ENCODE measurements at regions not wholly inside any gene's neighbourhood (a gene's known extent, or its start where the extent isn't known, plus 50 kb on each side); places are given as distances from the start of the nearest gene placed in this dataset.

DNA sequence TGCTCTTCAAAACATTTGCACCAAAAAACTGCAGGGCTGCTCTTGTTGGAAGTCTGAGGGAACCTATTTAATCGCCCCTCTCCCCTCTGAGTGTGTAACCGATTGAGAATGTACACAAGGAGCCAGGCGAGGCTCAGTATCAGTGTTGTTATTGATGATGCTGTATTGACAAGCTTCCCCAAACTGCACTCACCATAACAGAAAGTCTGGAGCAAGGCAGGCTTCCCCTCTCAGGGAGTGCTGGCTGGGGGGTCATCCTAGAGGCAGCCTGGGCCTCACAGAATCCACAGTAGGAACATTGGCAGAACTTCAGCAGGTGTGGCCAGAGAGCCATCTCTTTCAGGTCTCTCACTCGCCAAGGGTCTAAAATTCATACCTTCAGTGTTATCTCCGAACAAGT is 58.1 kb upstream of the TUNAR start:
- H3K4me3 ChIP-seq (ENCODE audit: low read depth, low read length), result no peak overlapping the region
- TF ChIP-seq, protein P1, sequence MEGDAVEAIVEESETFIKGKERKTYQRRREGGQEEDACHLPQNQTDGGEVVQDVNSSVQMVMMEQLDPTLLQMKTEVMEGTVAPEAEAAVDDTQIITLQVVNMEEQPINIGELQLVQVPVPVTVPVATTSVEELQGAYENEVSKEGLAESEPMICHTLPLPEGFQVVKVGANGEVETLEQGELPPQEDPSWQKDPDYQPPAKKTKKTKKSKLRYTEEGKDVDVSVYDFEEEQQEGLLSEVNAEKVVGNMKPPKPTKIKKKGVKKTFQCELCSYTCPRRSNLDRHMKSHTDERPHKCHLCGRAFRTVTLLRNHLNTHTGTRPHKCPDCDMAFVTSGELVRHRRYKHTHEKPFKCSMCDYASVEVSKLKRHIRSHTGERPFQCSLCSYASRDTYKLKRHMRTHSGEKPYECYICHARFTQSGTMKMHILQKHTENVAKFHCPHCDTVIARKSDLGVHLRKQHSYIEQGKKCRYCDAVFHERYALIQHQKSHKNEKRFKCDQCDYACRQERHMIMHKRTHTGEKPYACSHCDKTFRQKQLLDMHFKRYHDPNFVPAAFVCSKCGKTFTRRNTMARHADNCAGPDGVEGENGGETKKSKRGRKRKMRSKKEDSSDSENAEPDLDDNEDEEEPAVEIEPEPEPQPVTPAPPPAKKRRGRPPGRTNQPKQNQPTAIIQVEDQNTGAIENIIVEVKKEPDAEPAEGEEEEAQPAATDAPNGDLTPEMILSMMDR (IDR thresholded peaks at IDR 0.05; ENCODE audit: borderline replicate concordance, insufficient read depth, low read depth, low read length), result no peak

DNA sequence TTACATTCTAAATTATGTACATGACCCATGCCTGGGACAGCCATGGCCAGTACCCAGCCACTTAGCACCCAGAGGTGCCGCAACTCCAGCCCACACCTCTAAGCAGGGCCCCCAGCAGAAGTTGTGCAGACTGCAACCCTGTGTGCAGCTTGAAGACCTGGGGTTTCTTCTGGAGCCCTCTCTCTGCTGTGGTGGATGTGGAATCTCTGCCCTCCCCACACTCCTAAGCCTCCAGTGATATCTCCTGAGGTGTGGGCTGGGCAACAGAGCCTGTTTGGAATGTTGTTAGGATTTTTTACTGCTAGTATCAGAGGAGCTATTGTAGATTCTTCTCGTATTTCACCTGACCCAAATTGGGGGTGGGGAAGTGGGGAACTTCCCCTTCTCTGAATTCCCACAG is 59.4 kb upstream of the TUNAR start:
- H3K4me3 ChIP-seq (ENCODE audit: low read depth, low read length), result no peak overlapping the region
- TF ChIP-seq, protein P1 (IDR thresholded peaks at IDR 0.05; ENCODE audit: borderline replicate concordance, insufficient read depth, low read depth, low read length), result no peak

DNA sequence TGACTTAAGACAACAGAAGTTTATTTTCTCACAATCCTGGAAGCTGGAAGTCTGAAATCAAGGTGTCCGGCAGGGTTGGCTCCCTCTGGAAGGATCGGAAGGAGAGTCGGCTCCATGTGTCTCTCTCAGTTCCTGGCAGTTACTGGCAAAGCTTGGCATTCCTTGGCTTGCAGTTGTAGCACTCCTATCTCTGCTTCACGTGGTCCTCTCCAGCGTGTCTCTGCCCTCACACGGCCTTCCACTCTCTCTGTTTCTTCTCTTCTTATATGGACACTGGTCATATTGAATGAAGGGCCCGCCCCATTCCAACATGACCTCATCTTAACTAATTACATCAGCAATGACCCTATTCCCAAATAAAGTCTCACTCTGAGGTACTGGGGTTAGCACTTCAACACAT is 60.1 kb upstream of the TUNAR start:
- no peak overlapping the region for H3K4me3 ChIP-seq (ENCODE audit: low read depth, low read length)
- TF ChIP-seq, protein P1 (IDR thresholded peaks at IDR 0.05; ENCODE audit: borderline replicate concordance, insufficient read depth, low read depth, low read length), result no peak

DNA sequence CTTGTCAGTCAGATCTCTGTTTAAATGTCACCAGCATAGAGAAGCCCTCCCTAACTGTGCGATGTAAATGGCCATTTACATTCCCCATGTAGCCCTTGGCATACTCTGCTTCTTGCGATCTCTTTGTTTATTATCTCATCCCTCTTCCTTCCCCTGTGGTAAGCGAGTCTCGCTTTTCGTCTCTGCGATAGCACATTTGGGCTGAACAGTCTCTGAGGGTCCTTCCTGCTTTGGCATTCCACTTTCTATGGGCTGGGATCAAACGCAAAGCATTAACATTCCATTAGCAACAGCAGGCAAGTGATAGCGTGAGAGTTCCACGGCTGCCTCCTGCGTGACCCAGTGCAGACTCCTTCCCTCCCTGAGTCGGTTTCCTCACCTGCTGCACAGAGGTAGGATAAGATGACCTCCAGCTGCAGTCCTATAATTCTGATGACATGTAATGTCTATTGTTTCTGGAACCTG is 61.4 kb upstream of the TUNAR start:
- no peak overlapping the region for H3K4me3 ChIP-seq (ENCODE audit: low read depth, low read length)
- TF ChIP-seq, protein P1 (IDR thresholded peaks at IDR 0.05; ENCODE audit: borderline replicate concordance, insufficient read depth, low read depth, low read length), result no peak

DNA sequence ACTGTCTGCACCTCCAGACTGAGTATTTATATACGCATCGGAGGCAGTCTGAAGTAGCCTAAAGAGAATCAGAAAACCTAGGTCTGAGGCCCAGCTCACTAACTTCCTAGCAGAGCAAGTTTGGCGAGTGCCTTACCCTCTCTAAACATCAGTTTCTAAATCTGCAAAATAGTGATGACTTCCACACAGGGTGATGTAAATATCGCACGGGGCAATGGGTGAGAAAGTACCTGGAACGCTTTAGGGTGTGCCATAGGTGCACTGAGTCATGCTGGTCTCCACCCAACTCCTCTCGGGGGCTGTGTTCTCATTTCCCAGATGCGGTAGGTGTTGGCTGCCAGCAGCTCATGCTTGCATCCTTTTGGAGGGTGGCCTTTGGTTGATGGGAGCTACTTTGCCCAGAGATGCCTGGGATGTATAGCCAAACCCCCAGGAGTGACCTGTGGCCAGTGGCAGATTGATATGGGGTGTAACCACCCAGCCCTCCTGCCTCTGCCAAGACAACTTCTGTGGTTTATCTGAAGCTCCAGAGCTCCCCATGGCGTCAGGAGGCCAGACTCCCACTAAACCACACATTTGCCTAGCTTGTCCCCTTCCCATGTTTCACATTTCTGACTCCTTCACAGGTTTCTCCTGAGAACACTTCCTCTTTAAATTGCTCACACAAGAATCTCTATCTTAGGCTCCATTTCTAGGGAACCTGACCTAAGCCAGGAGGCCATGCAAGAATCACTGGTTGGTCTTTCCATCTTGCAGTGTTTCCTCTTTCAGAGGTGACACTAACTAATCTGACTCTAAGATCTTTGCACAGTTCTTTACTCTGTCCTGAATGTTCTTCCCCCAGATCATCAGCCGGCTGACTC is 62.0 kb upstream of the TUNAR start:
- TF ChIP-seq, protein P1 (IDR thresholded peaks at IDR 0.05; ENCODE audit: borderline replicate concordance, insufficient read depth, low read depth, low read length), result no peak
- no peak overlapping the region for H3K4me3 ChIP-seq (ENCODE audit: low read depth, low read length)

DNA sequence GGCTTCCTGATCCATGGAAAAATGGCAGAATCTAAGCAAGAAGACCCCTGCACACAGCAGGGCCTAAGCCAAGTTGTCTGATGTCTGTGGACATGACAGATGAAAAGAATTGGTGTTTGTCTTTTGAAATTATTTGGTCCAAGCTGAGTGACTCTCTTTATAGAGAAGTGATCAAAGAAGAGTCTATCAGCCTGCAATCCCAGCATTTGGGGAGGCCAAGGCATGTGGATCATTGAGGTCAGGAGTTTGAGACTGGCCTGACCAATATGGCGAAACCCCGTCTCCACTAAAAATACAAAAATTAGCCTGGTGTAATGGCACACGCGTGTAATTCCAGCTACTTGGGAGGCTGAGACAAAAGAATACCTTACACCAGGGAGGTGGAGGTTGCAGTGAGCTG is 64.8 kb upstream of the TUNAR start:
- H3K4me3 ChIP-seq (ENCODE audit: low read depth, low read length), result no peak overlapping the region
- TF ChIP-seq, protein P1 (IDR thresholded peaks at IDR 0.05; ENCODE audit: borderline replicate concordance, insufficient read depth, low read depth, low read length), result no peak

DNA sequence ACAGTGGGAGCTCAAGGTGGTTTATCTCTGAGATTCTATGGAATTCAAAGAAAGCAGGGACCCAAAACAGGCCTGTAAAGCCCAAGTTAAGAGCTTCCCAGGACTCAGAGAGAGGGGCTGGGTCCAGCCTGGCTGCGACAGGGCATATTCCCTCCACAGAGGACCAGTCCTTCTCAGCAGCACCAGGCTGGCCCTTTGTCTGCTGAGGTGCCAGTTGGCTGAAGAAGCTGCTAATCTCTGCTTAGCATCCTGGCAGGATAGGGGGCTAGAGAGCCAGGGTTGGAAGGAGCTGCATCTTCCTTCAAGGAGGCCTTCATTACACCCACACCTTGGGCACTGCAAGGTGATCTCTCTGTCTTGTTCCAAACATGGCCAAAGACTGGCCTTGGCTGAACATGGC is 68.3 kb upstream of the TUNAR start:
- H3K4me3 ChIP-seq (ENCODE audit: low read depth, low read length), result no peak overlapping the region
- TF ChIP-seq, protein P1 (IDR thresholded peaks at IDR 0.05; ENCODE audit: borderline replicate concordance, insufficient read depth, low read depth, low read length), result no peak

All from GM12875 (cell line).